Endothelial cell of umbilical vein (primary cell): ENCODE measurements at regions not wholly inside any gene's neighbourhood (a gene's known extent, or its start where the extent isn't known, plus 50 kb on each side); places are given as distances from the start of the nearest gene placed in this dataset.

Experiments
- CTCF ChIP-seq, 2 donors: IDR thresholded peaks; 1 replicate in 1 of 2; 2 replicates in 1 of 2; pipeline ENCODE4 v1.5.1; 2011; ENCODE audit warnings: low read length in 2 of 2, mild to moderate bottlenecking in 2 of 2, moderate library complexity in 2 of 2, control low read depth in 1 of 2, inconsistent platforms in 1 of 2, low read depth in 1 of 2; ENCODE audit not compliant: insufficient read depth in 1 of 2; ENCODE audit errors: extremely low read depth in 1 of 2
- EZH2 ChIP-seq: IDR thresholded peaks from 2 replicates; pipeline ENCODE4 v1.6.1; 2012; ENCODE audit warnings: borderline replicate concordance, low read depth, mild to moderate bottlenecking, moderate library complexity, low read length, inconsistent platforms; ENCODE audit not compliant: severe bottlenecking
- POLR2A ChIP-seq: IDR thresholded peaks from 2 replicates; pipeline ENCODE4 v1.6.1; 2012; ENCODE audit warnings: low read depth, mild to moderate bottlenecking, control low read depth, low read length

- no peak for TF ChIP-seq CTCF (IDR thresholded peaks at IDR 0.05; ENCODE audit: extremely low read depth in 1 of 2, insufficient read depth in 1 of 2, low read depth in 1 of 2, low read length in 2 of 2)
- TF ChIP-seq POLR2A = no peak
- no peak for TF ChIP-seq EZH2
Measured at GRCh38 chr1:217332431-217333065, 298.3 kb downstream of the GPATCH2 start.
